HL-60 (cell line): ENCODE measurements at regions not wholly inside any gene's neighbourhood (a gene's known extent, or its start where the extent isn't known, plus 50 kb on each side); places are given as distances from the start of the nearest gene placed in this dataset.

Source experiments
- GABPA ChIP-seq: IDR thresholded peaks from 2 replicates; pipeline ENCODE4 v1.6.1; 2012; ENCODE audit warnings: low read depth
- POLR2AphosphoS5 ChIP-seq: IDR thresholded peaks from 2 replicates; pipeline ENCODE4 v1.6.1; 2012; ENCODE audit warnings: low read depth
- REST ChIP-seq: IDR thresholded peaks from 2 replicates; pipeline ENCODE4 v1.6.1; 2012; ENCODE audit warnings: low read depth; ENCODE audit not compliant: insufficient replicate concordance
- SPI1 ChIP-seq: IDR thresholded peaks from 2 replicates; pipeline ENCODE4 v1.6.1; 2012; ENCODE audit warnings: low read depth, mild to moderate bottlenecking, borderline replicate concordance
- TF ChIP-seq, protein P1 (sequence below): IDR thresholded peaks from one replicate; pipeline ENCODE4 v1.5.1; 2011; ENCODE audit warnings: low read length, control low read depth, inconsistent platforms; ENCODE audit not compliant: insufficient read depth

DNA sequence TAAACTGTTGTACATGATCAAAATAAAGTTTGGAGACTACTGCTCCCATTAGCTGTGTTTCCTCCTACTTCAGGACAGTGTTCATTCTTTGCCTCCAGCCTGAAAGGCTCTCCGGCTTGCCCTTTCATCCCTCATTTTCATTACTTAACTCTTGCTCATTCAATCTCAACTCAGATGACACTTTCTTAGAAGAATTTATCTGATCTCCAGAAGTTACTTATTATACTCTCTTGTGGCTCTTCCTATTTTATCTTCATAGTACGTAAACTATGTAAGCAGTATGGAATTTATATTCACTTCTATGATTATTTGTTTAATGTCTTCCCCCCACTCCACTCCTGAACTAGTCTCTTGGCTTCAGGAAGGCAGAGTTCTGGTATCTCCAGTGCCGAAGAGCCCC, 1737.9 kb upstream of the C9orf72 start:
- TF ChIP-seq, protein P1, sequence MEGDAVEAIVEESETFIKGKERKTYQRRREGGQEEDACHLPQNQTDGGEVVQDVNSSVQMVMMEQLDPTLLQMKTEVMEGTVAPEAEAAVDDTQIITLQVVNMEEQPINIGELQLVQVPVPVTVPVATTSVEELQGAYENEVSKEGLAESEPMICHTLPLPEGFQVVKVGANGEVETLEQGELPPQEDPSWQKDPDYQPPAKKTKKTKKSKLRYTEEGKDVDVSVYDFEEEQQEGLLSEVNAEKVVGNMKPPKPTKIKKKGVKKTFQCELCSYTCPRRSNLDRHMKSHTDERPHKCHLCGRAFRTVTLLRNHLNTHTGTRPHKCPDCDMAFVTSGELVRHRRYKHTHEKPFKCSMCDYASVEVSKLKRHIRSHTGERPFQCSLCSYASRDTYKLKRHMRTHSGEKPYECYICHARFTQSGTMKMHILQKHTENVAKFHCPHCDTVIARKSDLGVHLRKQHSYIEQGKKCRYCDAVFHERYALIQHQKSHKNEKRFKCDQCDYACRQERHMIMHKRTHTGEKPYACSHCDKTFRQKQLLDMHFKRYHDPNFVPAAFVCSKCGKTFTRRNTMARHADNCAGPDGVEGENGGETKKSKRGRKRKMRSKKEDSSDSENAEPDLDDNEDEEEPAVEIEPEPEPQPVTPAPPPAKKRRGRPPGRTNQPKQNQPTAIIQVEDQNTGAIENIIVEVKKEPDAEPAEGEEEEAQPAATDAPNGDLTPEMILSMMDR: no peak
- TF ChIP-seq POLR2AphosphoS5 (no peak), REST (no peak), GABPA (no peak), SPI1 (no peak)
